Ishikawa (cell line): ENCODE measurements at regions not wholly inside any gene's neighbourhood (a gene's known extent, or its start where the extent isn't known, plus 50 kb on each side); places are given as distances from the start of the nearest gene placed in this dataset.

ENCODE experiments used
- CEBPB ChIP-seq: IDR thresholded peaks from 2 replicates; pipeline ENCODE4 v1.6.1; 2012
- MAX ChIP-seq: IDR thresholded peaks from 2 replicates; pipeline ENCODE4 v1.6.1; 2012
- RAD21 ChIP-seq: IDR thresholded peaks from 2 replicates; pipeline ENCODE4 v1.6.1; 2012; ENCODE audit warnings: low read depth
- REST ChIP-seq: IDR thresholded peaks from 2 replicates; pipeline ENCODE4 v1.6.1; 2012; ENCODE audit warnings: low read depth, mild to moderate bottlenecking
- TAF1 ChIP-seq: IDR thresholded peaks from 2 replicates; pipeline ENCODE4 v1.6.1; 2012; ENCODE audit warnings: low read depth, mild to moderate bottlenecking
- ZBTB7A ChIP-seq: IDR thresholded peaks from 2 replicates; pipeline ENCODE4 v1.6.1; 2012; ENCODE audit warnings: low read depth

DNA sequence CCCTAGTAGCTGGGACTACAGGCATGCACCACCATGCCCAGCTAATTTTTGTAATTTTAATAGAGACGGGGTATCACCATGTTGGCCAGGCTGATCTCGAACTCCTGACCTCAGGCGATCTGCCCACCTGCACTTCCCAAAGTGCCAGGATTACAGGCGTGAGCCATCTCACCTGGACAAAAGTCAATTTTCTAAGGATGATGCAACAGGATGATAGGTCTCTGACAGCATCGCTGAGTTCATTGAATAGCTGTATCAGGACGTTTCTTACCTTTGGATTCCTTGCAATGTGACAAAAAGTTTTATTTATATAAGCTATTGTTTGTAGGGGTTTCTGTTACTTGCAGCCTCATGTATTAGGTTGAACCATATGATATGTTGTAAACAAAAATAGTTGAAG lies 55.5 kb upstream of the PCED1B start:
- TF ChIP-seq REST = no peak
- TF ChIP-seq MAX = no peak
- TF ChIP-seq RAD21 = no peak
- no peak for TF ChIP-seq TAF1
- TF ChIP-seq CEBPB = no peak
- no peak for TF ChIP-seq ZBTB7A
